HG02678 (cell line): ENCODE measurements at regions not wholly inside any gene's neighbourhood (a gene's known extent, or its start where the extent isn't known, plus 50 kb on each side); places are given as distances from the start of the nearest gene placed in this dataset.
"Not testable (repeated sequence)": the region's sequence is repeated elsewhere in the genome, so short reads cannot be mapped to it uniquely, and the experiment has no call there.

Experiments
- ATAC-seq: cut with Tn5 transposase; IDR thresholded peaks from one replicate; pipeline ENCODE4 v1.9.1; 2021; ENCODE audit warnings: mild to moderate bottlenecking, moderate library complexity; ENCODE audit not compliant: unreplicated experiment

- no peak for ATAC-seq
These were observed 100.4 kb upstream of the TSC22D1 start for GRCh38 chr13:44676534-44676933.

GRCh38 chr13:44669534-44669933, 93.4 kb upstream of the TSC22D1 start:
- no peak for ATAC-seq

- no peak for ATAC-seq
These were observed 92.6 kb upstream of the TSC22D1 start for GRCh38 chr13:44668688-44669087.

- ATAC-seq, result peak; percentile 63
These were observed 91.8 kb upstream of the TSC22D1 start for GRCh38 chr13:44667943-44668342.

- not testable (repeated sequence) for ATAC-seq
These were observed 90.4 kb upstream of the TSC22D1 start for GRCh38 chr13:44666538-44666937.

GRCh38 chr13:44664308-44664707, 88.2 kb upstream of the TSC22D1 start:
- no peak for ATAC-seq

GRCh38 chr13:44662515-44662914, 86.4 kb upstream of the TSC22D1 start:
- no peak for ATAC-seq

GRCh38 chr13:44661936-44662335, 85.8 kb upstream of the TSC22D1 start:
- no peak for ATAC-seq

GRCh38 chr13:44660050-44660449, 83.9 kb upstream of the TSC22D1 start:
- no peak for ATAC-seq

GRCh38 chr13:44652962-44653660, 77.0 kb upstream of the TSC22D1 start:
- no peak for ATAC-seq

- no peak for ATAC-seq
These were observed 76.0 kb upstream of the TSC22D1 start for GRCh38 chr13:44652168-44652567.

- no peak for ATAC-seq
These were observed 75.6 kb upstream of the TSC22D1 start for GRCh38 chr13:44651724-44652123.

GRCh38 chr13:44651209-44651608, 75.1 kb upstream of the TSC22D1 start:
- no peak for ATAC-seq

GRCh38 chr13:44649834-44650233, 73.7 kb upstream of the TSC22D1 start:
- ATAC-seq, result no peak

- ATAC-seq, result no peak
These were observed 72.9 kb upstream of the TSC22D1 start for GRCh38 chr13:44649104-44649428.

GRCh38 chr13:44648392-44649103, 72.4 kb upstream of the TSC22D1 start:
- ATAC-seq, result peak; percentile 42

GRCh38 chr13:44647560-44647959, 71.4 kb upstream of the TSC22D1 start:
- not testable (repeated sequence) for ATAC-seq

- ATAC-seq, result no peak
These were observed 69.9 kb upstream of the TSC22D1 start for GRCh38 chr13:44646044-44646443.

- ATAC-seq, result no peak
These were observed 67.1 kb upstream of the TSC22D1 start for GRCh38 chr13:44643256-44643655.

GRCh38 chr13:44637581-44637980, 61.5 kb upstream of the TSC22D1 start:
- no peak for ATAC-seq

GRCh38 chr13:44629465-44630183, 53.5 kb upstream of the TSC22D1 start:
- ATAC-seq, result no peak

- ATAC-seq, result not testable (repeated sequence)
These were observed 52.7 kb upstream of the TSC22D1 start for GRCh38 chr13:44628826-44629225.
